ENCODE measurements at regions not wholly inside any gene's neighbourhood (a gene's known extent, or its start where the extent isn't known, plus 50 kb on each side); places are given as distances from the start of the nearest gene placed in this dataset.

GRCh38 chr4:119872371-119873016 lies 194.2 kb downstream of the MAD2L1 start:
- no peak overlapping the region for H3K9ac ChIP-seq (replicated peaks; ENCODE audit: extremely low read depth, insufficient read depth, low read length)
- CTCF ChIA-PET = no interaction called here
- intact Hi-C loops (cut with micrococcal nuclease) = no loop called here

More at GRCh38 chr4:119872371-119873016, 194.2 kb downstream of the MAD2L1 start:
- no peaks in the 10 kb centered on the region for H3K27me3 ChIP-seq (ENCODE audit: control insufficient read depth in 2 of 2, insufficient read depth in 2 of 2, low read length in 2 of 2)
- BruUV-seq (replicated peaks) = no TSS peak
- DNase-seq (ENCODE audit: low read depth, low spot score) (no peak), FAIRE-seq (no peak)
- H3K27ac ChIP-seq (ENCODE audit: insufficient read depth, low read depth, low read length) = no peak overlapping the region
- no peaks in the 10 kb centered on the region for H3K36me3 ChIP-seq (ENCODE audit: control insufficient read depth in 2 of 2, extremely low read depth in 1 of 2, insufficient read depth in 2 of 2, low read length in 2 of 2)
- no peaks in the 10 kb centered on the region for H3K9me1 ChIP-seq (replicated peaks; ENCODE audit: control insufficient read depth, extremely low read depth, insufficient read depth, low read length)
- TF ChIP-seq POLR2A (IDR thresholded peaks at IDR 0.05; ENCODE audit: low read depth, low read length) (no peak), EZH2 (IDR thresholded peaks at IDR 0.05; ENCODE audit: borderline replicate concordance, low read depth, low read length, severe bottlenecking) (no peak), CTCF (IDR thresholded peaks at IDR 0.05; ENCODE audit: extremely low read depth in 1 of 2, insufficient read depth in 1 of 2, low read depth in 1 of 2, low read length in 2 of 2) (no peak), GATA2 (IDR thresholded peaks at IDR 0.05; ENCODE audit: insufficient read depth, insufficient read length, low read depth, low read length) (no peak), FOS (IDR thresholded peaks at IDR 0.05; ENCODE audit: borderline replicate concordance, insufficient read depth, low read length) (no peak), JUN (IDR thresholded peaks at IDR 0.05; ENCODE audit: borderline replicate concordance, insufficient read depth, insufficient read length, low read depth) (no peak), MYC (IDR thresholded peaks at IDR 0.05; ENCODE audit: low read depth, low read length) (no peak), MAX (IDR thresholded peaks at IDR 0.05; ENCODE audit: insufficient read depth, insufficient read length) (no peak), POLR2AphosphoS5 (IDR thresholded peaks at IDR 0.05; ENCODE audit: insufficient read depth, low read depth, low read length) (no peak)
- H3K4me3 ChIP-seq (replicated peaks in 1 of 3; ENCODE audit: insufficient read depth in 1 of 3, low read depth in 1 of 3, low read length in 3 of 3) = no peak overlapping the region
- dilution Hi-C loops (cut with MboI; ENCODE audit: extremely low pct_ligation_motif_present, low sequenced_read_pairs) = no loop called here
- H2AFZ ChIP-seq (ENCODE audit: low read depth, low read length) = no peak overlapping the region
- H3K4me2 ChIP-seq (ENCODE audit: insufficient read depth, low read length) = no peak overlapping the region
- POLR2A ChIA-PET = no interaction called here
- H4K20me1 ChIP-seq (replicated peaks; ENCODE audit: control insufficient read depth, extremely low read depth, insufficient read depth, low read length) = no peaks in the 10 kb centered on the region
- no peaks in the 10 kb centered on the region for H3K9me3 ChIP-seq (replicated peaks; ENCODE audit: control insufficient read depth, insufficient read depth, low read length)
- H3K4me1 ChIP-seq (ENCODE audit: control insufficient read depth, extremely low read depth, insufficient read depth, low read length) = no peaks in the 10 kb centered on the region
- no peaks in the 10 kb centered on the region for H3K79me2 ChIP-seq (ENCODE audit: control insufficient read depth, insufficient read depth, low read length)
